ENCODE measurements at regions not wholly inside any gene's neighbourhood (a gene's known extent, or its start where the extent isn't known, plus 50 kb on each side); places are given as distances from the start of the nearest gene placed in this dataset.

- Histone ChIP-seq H3K4me3 (no peak overlapping the region), H3K36me3 (no peaks in the 10 kb centered on the region), H3K4me1 (peaks cover 0 to 3% (median 0%) of the 10 kb centered on the region in 4 donors), H3K27me3 (no peaks in the 10 kb centered on the region), H3K9me3 (no peaks in the 10 kb centered on the region), H3K27ac (no peak overlapping the region)
- DNase-seq, result no peak
- no peak for TF ChIP-seq CTCF (IDR thresholded peaks at IDR 0.05)
- intact Hi-C loops (cut with DNase I; ENCODE audit: low total_unique reads), result no loop called here
These were observed 133.4 kb downstream of the EVX1 start for GRCh38 chr7:27375958-27376357.

- Histone ChIP-seq H3K27ac (no peak overlapping the region), H3K27me3 (no peaks in the 10 kb centered on the region), H3K4me3 (no peak overlapping the region), H3K4me1 (peaks cover 0 to 3% (median 0%) of the 10 kb centered on the region in 4 donors), H3K36me3 (no peaks in the 10 kb centered on the region), H3K9me3 (no peaks in the 10 kb centered on the region)
- DNase-seq, result no peak
- no peak for TF ChIP-seq CTCF (IDR thresholded peaks at IDR 0.05)
- intact Hi-C loops (cut with DNase I; ENCODE audit: low total_unique reads), result no loop called here
These were observed 135.4 kb downstream of the EVX1 start for GRCh38 chr7:27377988-27378387.

- Histone ChIP-seq H3K27ac (no peak overlapping the region), H3K36me3 (no peaks in the 10 kb centered on the region), H3K27me3 (no peaks in the 10 kb centered on the region), H3K4me1 (no peaks in the 10 kb centered on the region), H3K4me3 (no peak overlapping the region), H3K9me3 (no peaks in the 10 kb centered on the region)
- TF ChIP-seq CTCF (IDR thresholded peaks at IDR 0.05), result no peak
- intact Hi-C loops (cut with DNase I; ENCODE audit: low total_unique reads), result no loop called here
- DNase-seq, result no peak
These were observed 139.7 kb downstream of the EVX1 start for GRCh38 chr7:27382307-27382706.

GRCh38 chr7:27386581-27386980 lies 144.0 kb downstream of the EVX1 start:
- Histone ChIP-seq H3K27ac (no peak overlapping the region), H3K4me3 (no peak overlapping the region), H3K9me3 (no peaks in the 10 kb centered on the region), H3K4me1 (peaks cover 0 to 11% (median 0%) of the 10 kb centered on the region in 4 donors), H3K27me3 (no peaks in the 10 kb centered on the region), H3K36me3 (no peaks in the 10 kb centered on the region)
- intact Hi-C loops (cut with DNase I; ENCODE audit: low total_unique reads), result no loop called here
- no peak for TF ChIP-seq CTCF (IDR thresholded peaks at IDR 0.05)
- no peak for DNase-seq

GRCh38 chr7:27387864-27388263 lies 145.3 kb downstream of the EVX1 start:
- no peak for TF ChIP-seq CTCF (IDR thresholded peaks at IDR 0.05)

GRCh38 chr7:27388561-27388960 lies 146.0 kb downstream of the EVX1 start:
- Histone ChIP-seq H3K36me3 (no peaks in the 10 kb centered on the region), H3K27me3 (no peaks in the 10 kb centered on the region), H3K9me3 (no peaks in the 10 kb centered on the region), H3K4me3 (no peak overlapping the region), H3K27ac (no peak overlapping the region), H3K4me1 (peaks cover 0 to 11% (median 0%) of the 10 kb centered on the region in 4 donors)
- intact Hi-C loops (cut with DNase I; ENCODE audit: low total_unique reads), result no loop called here
- no peak for DNase-seq
- no peak for TF ChIP-seq CTCF (IDR thresholded peaks at IDR 0.05)

More at GRCh38 chr7:27387864-27388263, 145.3 kb downstream of the EVX1 start:
- Histone ChIP-seq H3K36me3 (no peaks in the 10 kb centered on the region), H3K9me3 (no peaks in the 10 kb centered on the region), H3K27ac (no peak overlapping the region), H3K27me3 (no peaks in the 10 kb centered on the region), H3K4me1 (peaks cover 0 to 11% (median 0%) of the 10 kb centered on the region in 4 donors), H3K4me3 (no peak overlapping the region)
- intact Hi-C loops (cut with DNase I; ENCODE audit: low total_unique reads), result no loop called here
- DNase-seq, result no peak
